HG02759 (cell line): ENCODE measurements at regions not wholly inside any gene's neighbourhood (a gene's known extent, or its start where the extent isn't known, plus 50 kb on each side); places are given as distances from the start of the nearest gene placed in this dataset.

Experiments
- ATAC-seq: cut with Tn5 transposase; IDR thresholded peaks from one replicate; pipeline ENCODE4 v1.9.1; 2021; ENCODE audit warnings: mild to moderate bottlenecking, moderate library complexity; ENCODE audit not compliant: unreplicated experiment

DNA sequence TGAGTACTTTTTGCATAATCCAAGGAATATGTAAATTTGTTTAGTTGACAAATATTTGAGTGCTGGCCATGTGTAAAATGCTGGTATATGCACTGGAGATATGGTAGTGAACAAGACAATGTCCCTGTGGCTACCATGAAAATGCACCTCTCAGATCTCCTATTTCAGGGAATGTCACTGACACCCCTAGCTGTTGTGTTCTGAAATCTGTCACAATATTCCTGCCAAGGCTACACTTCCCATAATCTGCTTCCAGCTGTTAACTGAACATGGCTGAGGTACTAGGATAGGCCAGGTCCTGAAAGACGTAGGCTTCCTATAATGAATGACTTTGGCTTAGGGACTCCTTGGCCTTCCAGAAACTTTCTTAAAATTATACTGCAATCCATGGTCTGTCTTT, 197.8 kb downstream of the ZNF648 start:
- no peak for ATAC-seq

DNA sequence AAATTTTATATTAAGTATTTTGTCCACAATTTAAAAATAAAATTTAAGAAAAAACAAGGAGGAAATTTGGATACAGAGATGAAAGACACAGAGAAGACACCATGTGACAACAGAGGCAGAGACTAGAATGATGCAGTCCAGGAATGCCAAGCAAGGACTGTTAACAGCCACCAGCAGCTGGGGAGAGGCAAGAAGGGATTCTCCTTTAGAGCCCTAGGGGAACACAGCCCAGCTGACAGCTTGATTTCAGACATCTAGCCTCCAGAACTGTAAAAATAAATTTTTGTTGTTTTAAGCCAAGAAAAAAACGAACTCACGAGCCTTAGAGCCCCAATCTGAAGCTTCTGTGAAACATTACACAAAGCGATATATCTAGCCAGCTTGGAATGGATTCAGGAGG, 198.5 kb downstream of the ZNF648 start:
- ATAC-seq, result no peak

DNA sequence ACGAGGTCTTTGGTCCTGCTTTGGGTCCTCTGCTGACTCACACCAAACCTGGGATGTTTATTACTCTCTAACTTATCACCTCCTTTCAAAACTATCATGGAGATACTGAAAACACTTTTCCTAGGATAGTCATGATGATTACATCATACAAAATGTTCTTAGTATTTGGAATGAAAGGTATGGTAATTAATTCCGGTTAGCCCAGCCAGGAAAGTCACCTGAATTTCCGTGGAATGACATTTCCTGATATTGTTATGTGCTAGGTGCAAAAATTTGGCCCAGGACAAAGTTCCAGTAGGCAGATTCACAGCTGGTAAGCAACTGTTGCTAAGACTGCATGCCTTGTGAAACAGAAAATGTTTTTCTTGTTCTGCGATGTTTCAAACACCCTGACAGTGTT, 203.4 kb downstream of the ZNF648 start:
- ATAC-seq, result no peak
